OCI-LY3 (cell line): ENCODE measurements at regions not wholly inside any gene's neighbourhood (a gene's known extent, or its start where the extent isn't known, plus 50 kb on each side); places are given as distances from the start of the nearest gene placed in this dataset.

Experiments used
- H2AFZ ChIP-seq: fragments of 200-600, 300-600 bp; shearing (Covaris generic); 2 replicates; pipeline ENCODE4 v1.6.0; 2014; ENCODE audit warnings: antibody characterized with exemption, low read depth, low read length
- H3K27ac ChIP-seq: fragments of 200-600, 300-600 bp; sonication (generic); 2 replicates; pipeline ENCODE4 v1.5.1; 2014; ENCODE audit warnings: mild to moderate bottlenecking, low read length, moderate library complexity, mixed read lengths
- H3K27me3 ChIP-seq: fragments of 200-600, 300-600 bp; sonication (generic); 2 replicates; pipeline ENCODE4 v1.6.1; 2014; ENCODE audit warnings: low read depth, low read length, mixed read lengths
- H3K36me3 ChIP-seq: fragments of 200-600, 300-600 bp; sonication (generic); replicated peaks from 2 replicates; pipeline ENCODE3; 2014; ENCODE audit warnings: low read depth, low read length, mixed read lengths
- H3K4me1 ChIP-seq: fragments of 300-600, 200-600 bp; sonication (generic); 2 replicates; pipeline ENCODE4 v1.6.1; 2014; ENCODE audit warnings: low read length, mixed read lengths
- H3K4me2 ChIP-seq: fragments of 200-600, 300-600 bp; sonication (generic); 2 replicates; pipeline ENCODE4 v1.6.1; 2014; ENCODE audit warnings: low read length, mixed read lengths
- H3K4me3 ChIP-seq: fragments of 300-600, 200-600 bp; sonication (generic); 2 replicates; pipeline ENCODE4 v1.5.1; 2014; ENCODE audit warnings: antibody characterized with exemption, mild to moderate bottlenecking, low read length, moderate library complexity
- H3K79me2 ChIP-seq: fragments of 300-600, 200-600 bp; shearing (Covaris generic); 2 replicates; pipeline ENCODE4 v1.6.1; 2014; ENCODE audit warnings: mild to moderate bottlenecking, low read length, mixed read lengths
- H3K9ac ChIP-seq: fragments of 300-600, 200-600 bp; shearing (Covaris generic); 2 replicates; pipeline ENCODE4 v1.6.0; 2014; ENCODE audit warnings: mild to moderate bottlenecking, low read length, moderate library complexity
- H3K9me3 ChIP-seq: fragments of 200-600, 300-600 bp; shearing (Covaris generic); 2 replicates; pipeline ENCODE4 v1.6.1; 2014; ENCODE audit warnings: low read length, mixed read lengths; ENCODE audit not compliant: insufficient read depth
- H4K20me1 ChIP-seq: fragments of 200-600, 300-600 bp; sonication (generic); 2 replicates; pipeline ENCODE4 v1.6.1; 2016; ENCODE audit warnings: low read length, mixed read lengths; ENCODE audit not compliant: insufficient read depth
- EZH2phosphoT487 ChIP-seq: fragments of 200-600 bp; shearing (Covaris generic); IDR thresholded peaks from 2 replicates; pipeline ENCODE4 v1.6.1; 2018; ENCODE audit warnings: antibody characterized with exemption, mixed run types, low read depth
- TF ChIP-seq, protein P1 (sequence below): fragments of 200-600, 300-600 bp; sonication (generic); IDR thresholded peaks from 2 replicates; pipeline ENCODE4 v1.5.1; 2014; ENCODE audit warnings: antibody characterized with exemption, low read length, low read depth

DNA sequence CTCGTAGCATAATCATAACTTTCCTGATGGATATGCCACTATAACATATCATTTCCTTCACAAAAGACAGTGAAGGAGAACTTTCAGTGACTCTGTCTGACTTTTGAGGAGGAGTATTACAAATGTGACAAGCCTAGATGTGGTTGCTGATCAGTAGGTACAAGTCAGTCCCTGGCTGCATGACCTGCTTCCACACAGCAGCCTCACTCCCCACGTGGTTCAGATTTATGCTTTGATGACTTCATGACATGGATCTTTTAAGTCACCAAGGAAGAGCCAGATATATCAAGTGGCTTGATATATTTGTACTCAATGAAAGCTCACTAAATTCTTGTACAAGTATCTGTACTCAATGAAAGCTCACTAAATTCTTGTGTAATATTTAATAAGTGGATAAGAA lies 50.9 kb upstream of the MKLN1 start:
- H3K27ac ChIP-seq = no peak overlapping the region
- H3K9me3 ChIP-seq = no peaks in the 10 kb centered on the region
- no peaks in the 10 kb centered on the region for H4K20me1 ChIP-seq
- no peaks in the 10 kb centered on the region for H3K36me3 ChIP-seq
- no peak overlapping the region for H3K4me3 ChIP-seq
- peaks cover 6% of the 10 kb centered on the region; the same call in 1 of the 2 replicates for H3K4me1 ChIP-seq
- TF ChIP-seq, protein P1, sequence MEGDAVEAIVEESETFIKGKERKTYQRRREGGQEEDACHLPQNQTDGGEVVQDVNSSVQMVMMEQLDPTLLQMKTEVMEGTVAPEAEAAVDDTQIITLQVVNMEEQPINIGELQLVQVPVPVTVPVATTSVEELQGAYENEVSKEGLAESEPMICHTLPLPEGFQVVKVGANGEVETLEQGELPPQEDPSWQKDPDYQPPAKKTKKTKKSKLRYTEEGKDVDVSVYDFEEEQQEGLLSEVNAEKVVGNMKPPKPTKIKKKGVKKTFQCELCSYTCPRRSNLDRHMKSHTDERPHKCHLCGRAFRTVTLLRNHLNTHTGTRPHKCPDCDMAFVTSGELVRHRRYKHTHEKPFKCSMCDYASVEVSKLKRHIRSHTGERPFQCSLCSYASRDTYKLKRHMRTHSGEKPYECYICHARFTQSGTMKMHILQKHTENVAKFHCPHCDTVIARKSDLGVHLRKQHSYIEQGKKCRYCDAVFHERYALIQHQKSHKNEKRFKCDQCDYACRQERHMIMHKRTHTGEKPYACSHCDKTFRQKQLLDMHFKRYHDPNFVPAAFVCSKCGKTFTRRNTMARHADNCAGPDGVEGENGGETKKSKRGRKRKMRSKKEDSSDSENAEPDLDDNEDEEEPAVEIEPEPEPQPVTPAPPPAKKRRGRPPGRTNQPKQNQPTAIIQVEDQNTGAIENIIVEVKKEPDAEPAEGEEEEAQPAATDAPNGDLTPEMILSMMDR = no peak
- TF ChIP-seq EZH2phosphoT487 = no peak
- H3K4me2 ChIP-seq = no peak overlapping the region
- H2AFZ ChIP-seq = no peak overlapping the region
- no peaks in the 10 kb centered on the region for H3K27me3 ChIP-seq
- H3K79me2 ChIP-seq = no peaks in the 10 kb centered on the region
- H3K9ac ChIP-seq = no peak overlapping the region
